Immature natural killer cell (primary cell): ENCODE measurements at regions not wholly inside any gene's neighbourhood (a gene's known extent, or its start where the extent isn't known, plus 50 kb on each side); places are given as distances from the start of the nearest gene placed in this dataset.

Source experiments
- DNase-seq, 3 donors: peaks; one replicate each; pipeline ENCODE4 v3.0.0; 2022; ENCODE audit warnings: mixed read lengths in 1 of 3
- H3K27ac Mint-ChIP-seq, 6 donors: one replicate each; pipeline ENCODE4 v1.8.0; 2020; ENCODE audit warnings: mixed read lengths in 6 of 6, mild to moderate bottlenecking in 5 of 6, inconsistent platforms in 4 of 6, moderate library complexity in 3 of 6
- H3K27me3 Mint-ChIP-seq, 3 donors: one replicate each; pipeline ENCODE4 v1.8.0; 2020 to 2021; ENCODE audit warnings: low read depth in 3 of 3, mild to moderate bottlenecking in 3 of 3, mixed read lengths in 3 of 3, moderate library complexity in 3 of 3, inconsistent platforms in 1 of 3
- H3K36me3 Mint-ChIP-seq, 3 donors: one replicate each; pipeline ENCODE4 v1.8.0; 2020; ENCODE audit warnings: mixed read lengths in 3 of 3, inconsistent platforms in 2 of 3, mild to moderate bottlenecking in 2 of 3
- H3K4me1 Mint-ChIP-seq, 2 donors: one replicate each; pipeline ENCODE4 v1.8.0; 2020; ENCODE audit warnings: inconsistent platforms in 2 of 2, mild to moderate bottlenecking in 2 of 2, mixed read lengths in 2 of 2, moderate library complexity in 1 of 2
- H3K4me3 Mint-ChIP-seq, 5 donors: one replicate each; pipeline ENCODE4 v1.8.0; 2020; ENCODE audit warnings: mild to moderate bottlenecking in 5 of 5, mixed read lengths in 5 of 5, inconsistent platforms in 3 of 5, moderate library complexity in 3 of 5
- H3K9me3 Mint-ChIP-seq, 6 donors: one replicate each; pipeline ENCODE4 v1.8.0; 2020; ENCODE audit warnings: mild to moderate bottlenecking in 6 of 6, mixed read lengths in 6 of 6, inconsistent platforms in 4 of 6, moderate library complexity in 3 of 6

GRCh38 chr22:47575291-47575690, 812.8 kb downstream of the TBC1D22A start:
- Mint-ChIP-seq H3K36me3 (no peaks in the 10 kb centered on the region), H3K27me3 (peaks cover 0 to 19% (median 2%) of the 10 kb centered on the region in 3 donors)
- DNase-seq = no peak

DNA sequence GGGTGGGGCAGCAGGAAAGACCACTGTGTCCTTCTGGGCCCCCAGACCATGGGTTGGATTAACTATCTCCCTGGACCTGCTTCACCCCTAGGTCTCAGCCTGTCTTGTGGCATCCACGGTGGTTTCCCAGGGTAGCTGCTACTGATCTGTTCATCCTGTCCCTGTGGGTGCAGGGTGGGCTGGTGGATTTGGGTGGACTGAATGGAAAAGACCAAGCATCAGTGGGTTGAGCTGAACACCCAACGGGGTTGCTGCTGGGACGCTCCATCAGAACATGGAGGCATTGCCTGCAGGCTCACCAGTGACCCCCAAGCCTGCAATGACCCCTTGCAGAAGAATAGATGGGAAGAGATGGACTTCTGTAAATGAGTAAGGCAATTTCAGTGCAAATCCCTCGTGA, 812.1 kb downstream of the TBC1D22A start:
- Mint-ChIP-seq H3K36me3 (no peaks in the 10 kb centered on the region), H3K4me1 (no peaks in the 10 kb centered on the region), H3K9me3 (peaks cover 0 to 2% (median 0%) of the 10 kb centered on the region in 6 donors), H3K27me3 (peaks cover 0 to 19% (median 2%) of the 10 kb centered on the region in 3 donors), H3K27ac (no peak overlapping the region), H3K4me3 (no peak overlapping the region)
- no peak for DNase-seq

More at GRCh38 chr22:47575291-47575690, 812.8 kb downstream of the TBC1D22A start:
- Mint-ChIP-seq H3K4me1 (no peaks in the 10 kb centered on the region), H3K4me3 (no peak overlapping the region), H3K9me3 (peaks cover 0 to 2% (median 0%) of the 10 kb centered on the region in 6 donors), H3K27ac (no peak overlapping the region)

GRCh38 chr22:47573141-47573540, 810.7 kb downstream of the TBC1D22A start:
- H3K4me1 Mint-ChIP-seq = no peaks in the 10 kb centered on the region
- no peak overlapping the region for H3K4me3 Mint-ChIP-seq
- H3K27ac Mint-ChIP-seq = no peak overlapping the region
- H3K9me3 Mint-ChIP-seq = no peaks in the 10 kb centered on the region
- DNase-seq = no peak
- H3K36me3 Mint-ChIP-seq = no peaks in the 10 kb centered on the region
- peaks cover 1 to 17% (median 2%) of the 10 kb centered on the region in 3 donors for H3K27me3 Mint-ChIP-seq

DNA sequence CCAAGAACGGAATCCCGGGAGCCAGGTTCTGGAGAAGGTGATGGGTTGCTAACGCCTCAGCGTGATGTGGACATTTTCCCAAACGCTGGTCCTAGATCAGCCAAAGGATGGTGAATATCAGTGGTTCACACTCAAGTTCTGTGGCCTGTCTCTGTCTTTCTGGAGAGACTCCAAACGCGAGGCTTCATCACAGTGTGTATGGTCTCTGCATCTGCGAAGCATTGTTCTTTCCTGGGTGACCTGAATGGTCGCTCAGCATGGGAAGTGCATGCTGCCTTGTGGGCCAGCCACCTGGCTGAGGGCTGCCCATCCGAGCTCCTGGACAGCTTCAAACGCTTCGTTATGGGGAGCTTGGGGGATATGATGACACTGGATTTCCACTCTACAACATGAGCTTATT, 810.0 kb downstream of the TBC1D22A start:
- Mint-ChIP-seq H3K27ac (no peak overlapping the region), H3K36me3 (no peaks in the 10 kb centered on the region), H3K9me3 (no peaks in the 10 kb centered on the region), H3K27me3 (peaks cover 1 to 14% (median 2%) of the 10 kb centered on the region in 3 donors), H3K4me1 (no peaks in the 10 kb centered on the region), H3K4me3 (no peak overlapping the region)
- no peak for DNase-seq

- Mint-ChIP-seq H3K27ac (no peak overlapping the region), H3K27me3 (peaks cover 1 to 14% (median 2%) of the 10 kb centered on the region in 3 donors), H3K9me3 (no peaks in the 10 kb centered on the region), H3K36me3 (no peaks in the 10 kb centered on the region), H3K4me1 (no peaks in the 10 kb centered on the region), H3K4me3 (no peak overlapping the region)
- DNase-seq = no peak
These were observed 809.2 kb downstream of the TBC1D22A start for GRCh38 chr22:47571616-47572015.

DNA sequence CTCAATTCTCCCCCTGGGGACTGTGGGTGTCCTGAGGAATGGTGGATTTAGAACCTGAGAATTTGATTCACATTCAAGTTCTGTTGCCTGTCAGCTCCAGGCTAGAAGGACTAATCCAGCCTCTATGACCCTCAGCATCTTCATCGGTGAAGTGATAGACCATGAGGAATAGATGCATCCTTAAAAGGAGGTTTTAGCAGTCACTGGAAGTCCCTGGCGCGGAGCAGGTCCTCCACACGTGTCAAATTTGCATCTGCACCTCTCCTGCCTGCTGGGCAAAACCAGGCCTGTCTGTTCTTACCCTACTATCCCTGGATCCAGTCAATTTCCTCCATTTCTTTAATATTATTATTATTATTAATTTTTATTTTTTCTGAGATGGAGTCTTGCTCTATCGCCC, 808.4 kb downstream of the TBC1D22A start:
- Mint-ChIP-seq H3K27ac (no peak overlapping the region), H3K4me1 (no peaks in the 10 kb centered on the region), H3K27me3 (peaks cover 1 to 12% (median 2%) of the 10 kb centered on the region in 3 donors), H3K4me3 (no peak overlapping the region), H3K9me3 (no peaks in the 10 kb centered on the region), H3K36me3 (no peaks in the 10 kb centered on the region)
- DNase-seq = no peak

DNA sequence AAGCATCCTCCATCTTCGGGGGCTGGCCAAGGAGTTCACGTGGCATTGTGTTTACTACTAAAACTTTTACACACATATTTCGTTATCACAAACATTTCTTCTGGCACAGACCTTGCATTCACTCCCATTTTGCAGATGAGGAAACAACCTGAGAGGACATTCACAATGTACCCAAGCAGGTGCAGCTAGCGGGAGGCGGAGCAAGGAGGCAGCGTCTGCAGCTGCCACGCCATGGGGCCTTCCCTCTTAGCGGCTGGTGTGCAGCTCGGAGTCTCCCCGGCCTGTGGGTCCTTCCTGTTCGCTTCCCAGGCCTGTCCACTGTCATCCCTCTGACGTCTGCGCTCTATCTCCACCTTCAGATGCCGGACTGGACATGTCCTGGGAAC, 807.8 kb downstream of the TBC1D22A start:
- no peaks in the 10 kb centered on the region for H3K36me3 Mint-ChIP-seq
- DNase-seq = no peak
- H3K4me1 Mint-ChIP-seq = no peaks in the 10 kb centered on the region
- no peak overlapping the region for H3K27ac Mint-ChIP-seq
- H3K9me3 Mint-ChIP-seq = no peaks in the 10 kb centered on the region
- H3K4me3 Mint-ChIP-seq = no peak overlapping the region
- peaks cover 0 to 11% (median 1%) of the 10 kb centered on the region in 3 donors for H3K27me3 Mint-ChIP-seq

DNA sequence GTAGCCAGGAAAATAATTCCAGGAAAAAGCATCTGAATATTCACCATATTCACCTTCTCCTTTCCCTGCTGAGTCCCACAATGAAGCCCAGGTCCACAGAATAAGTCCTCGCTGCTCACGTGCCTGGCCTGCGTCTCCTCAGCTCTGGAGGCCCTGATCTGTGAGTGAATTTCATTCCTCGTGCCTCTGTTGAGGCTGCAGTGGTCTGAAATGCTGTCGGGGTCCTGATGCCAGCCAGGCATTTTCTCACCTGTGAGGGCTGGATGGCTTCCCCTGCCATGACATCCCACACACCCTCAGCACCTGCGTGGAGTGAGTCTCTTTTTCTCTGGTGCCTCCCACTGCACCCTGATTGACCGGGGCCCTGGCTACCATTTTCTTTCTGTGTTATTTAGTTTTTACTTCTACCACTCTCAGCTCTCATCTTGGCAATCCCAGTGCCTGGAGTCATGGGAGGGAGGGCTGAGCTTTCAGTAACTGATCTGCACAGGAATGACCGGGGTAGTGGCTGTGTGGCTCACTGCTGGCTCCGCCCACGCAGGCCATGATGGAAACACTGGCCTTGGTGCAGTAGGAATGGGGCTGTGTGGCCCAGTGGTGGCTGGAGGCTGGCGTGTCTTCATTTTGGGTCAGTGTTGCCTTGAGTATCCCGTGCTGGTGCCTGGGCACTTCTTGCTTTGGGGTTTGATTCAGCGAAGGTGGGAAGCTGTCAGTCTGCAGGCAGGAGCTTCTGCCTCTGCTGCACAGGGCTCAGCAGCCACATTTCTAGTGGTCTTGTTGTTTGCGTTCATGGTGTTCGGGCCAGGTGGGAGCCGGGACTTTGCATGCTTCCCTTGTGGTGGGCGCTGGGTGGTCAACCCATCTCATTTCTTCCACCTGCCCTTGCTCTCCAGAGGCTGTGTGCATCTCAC, 807.2 kb downstream of the TBC1D22A start:
- Mint-ChIP-seq H3K36me3 (no peaks in the 10 kb centered on the region), H3K4me3 (no peak overlapping the region), H3K27ac (peak overlapping the region in 1 of 6 donors; percentile 9), H3K4me1 (no peaks in the 10 kb centered on the region), H3K9me3 (no peaks in the 10 kb centered on the region), H3K27me3 (peaks cover 0 to 9% (median 1%) of the 10 kb centered on the region in 3 donors)
- DNase-seq = no peak

DNA sequence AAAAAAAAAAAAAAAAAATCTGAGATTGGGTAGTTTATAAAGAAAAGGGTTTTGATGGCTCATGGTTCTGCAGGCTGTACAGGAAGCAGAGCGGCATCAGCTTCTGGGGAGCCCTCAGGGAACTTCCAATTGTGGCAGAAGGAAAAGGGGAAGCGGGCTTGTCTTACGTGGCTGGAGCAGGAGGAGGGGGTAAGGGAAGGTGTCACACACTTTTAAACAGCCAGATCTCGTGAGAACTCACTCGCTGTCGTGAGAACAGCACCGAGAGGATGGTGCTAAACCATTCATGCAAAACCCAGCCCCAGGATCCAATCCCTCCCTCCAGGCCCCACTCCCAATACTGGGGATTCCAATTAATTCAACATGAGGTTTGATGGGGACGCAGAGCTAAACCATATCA, 806.2 kb downstream of the TBC1D22A start:
- Mint-ChIP-seq H3K4me1 (no peaks in the 10 kb centered on the region), H3K4me3 (no peak overlapping the region), H3K27ac (peak overlapping the region in 1 of 6 donors; percentile 9), H3K9me3 (no peaks in the 10 kb centered on the region), H3K36me3 (no peaks in the 10 kb centered on the region), H3K27me3 (peaks cover 1 to 7% (median 2%) of the 10 kb centered on the region in 3 donors)
- no peak for DNase-seq

DNA sequence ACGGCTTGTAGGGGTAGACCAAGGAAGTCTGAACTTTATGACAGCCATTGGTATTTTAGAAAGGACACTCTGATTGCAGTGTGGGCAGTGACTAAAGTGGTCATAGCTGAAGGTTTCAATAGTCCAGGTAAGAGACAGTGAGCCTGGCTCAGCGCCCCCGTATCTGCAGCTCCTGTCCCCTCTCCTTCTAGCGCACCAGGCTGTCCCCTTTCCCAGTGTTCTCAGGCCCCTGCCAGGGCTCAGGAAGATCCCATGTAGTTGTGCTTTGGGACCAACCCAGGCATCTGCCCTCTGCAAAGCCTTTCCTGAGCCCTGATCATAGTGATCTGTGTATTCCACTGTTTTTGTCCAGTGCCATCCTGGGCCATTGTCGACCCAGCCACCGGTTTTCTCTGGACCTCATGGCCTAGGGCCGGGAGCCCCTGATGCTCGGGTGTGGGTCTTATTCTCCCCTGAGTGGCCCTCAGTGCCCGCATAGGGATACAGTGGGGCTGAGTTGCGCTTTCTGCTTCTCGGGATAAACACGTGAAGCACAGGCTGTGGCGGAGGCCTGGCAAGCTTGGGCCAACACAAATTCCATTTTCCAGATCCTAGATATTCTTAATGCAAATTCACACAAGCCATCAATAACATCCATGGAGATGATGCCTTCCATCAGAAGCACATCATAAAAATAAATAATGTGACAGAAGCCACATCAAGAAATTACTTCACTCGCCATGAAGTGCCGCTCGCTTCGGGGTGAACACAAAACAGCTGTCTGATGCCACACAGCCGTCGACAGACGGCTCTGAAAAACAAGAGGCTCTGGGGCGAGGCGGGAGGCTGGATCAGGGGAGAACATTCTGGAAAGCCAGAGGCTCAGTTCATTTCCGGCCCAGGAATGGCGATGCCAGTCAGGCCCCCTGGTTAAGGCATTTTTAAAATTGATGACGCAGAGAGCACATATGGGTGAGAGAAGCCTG, 805.0 kb downstream of the TBC1D22A start:
- DNase-seq = no peak
- Mint-ChIP-seq H3K9me3 (no peaks in the 10 kb centered on the region), H3K36me3 (no peaks in the 10 kb centered on the region), H3K4me1 (no peaks in the 10 kb centered on the region), H3K27me3 (peaks cover 1 to 3% (median 2%) of the 10 kb centered on the region in 3 donors), H3K4me3 (no peak overlapping the region), H3K27ac (no peak overlapping the region)

DNA sequence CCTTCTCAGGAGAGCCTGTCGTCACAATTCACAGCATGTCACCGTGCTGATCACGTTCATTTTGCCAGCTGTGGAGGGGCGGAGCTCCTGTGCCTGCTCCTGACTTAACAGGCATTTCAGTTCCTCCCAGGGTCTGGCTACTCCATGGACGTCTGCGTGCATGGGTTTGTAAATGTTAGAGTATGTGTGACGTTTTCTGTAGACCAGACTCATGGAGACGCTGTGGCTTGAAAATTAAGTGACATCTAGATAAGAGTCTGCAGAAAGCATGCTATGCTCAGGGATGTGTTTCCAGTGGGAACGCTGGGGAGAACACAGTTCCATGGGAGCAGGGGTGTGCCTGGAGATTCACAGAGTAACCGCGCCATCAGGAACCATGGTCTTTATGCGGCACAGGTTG, 804.0 kb downstream of the TBC1D22A start:
- no peaks in the 10 kb centered on the region for H3K9me3 Mint-ChIP-seq
- DNase-seq = no peak
- H3K27me3 Mint-ChIP-seq = peaks cover 1 to 3% (median 2%) of the 10 kb centered on the region in 3 donors
- H3K27ac Mint-ChIP-seq = no peak overlapping the region
- H3K4me1 Mint-ChIP-seq = no peaks in the 10 kb centered on the region
- H3K36me3 Mint-ChIP-seq = no peaks in the 10 kb centered on the region
- no peak overlapping the region for H3K4me3 Mint-ChIP-seq

DNA sequence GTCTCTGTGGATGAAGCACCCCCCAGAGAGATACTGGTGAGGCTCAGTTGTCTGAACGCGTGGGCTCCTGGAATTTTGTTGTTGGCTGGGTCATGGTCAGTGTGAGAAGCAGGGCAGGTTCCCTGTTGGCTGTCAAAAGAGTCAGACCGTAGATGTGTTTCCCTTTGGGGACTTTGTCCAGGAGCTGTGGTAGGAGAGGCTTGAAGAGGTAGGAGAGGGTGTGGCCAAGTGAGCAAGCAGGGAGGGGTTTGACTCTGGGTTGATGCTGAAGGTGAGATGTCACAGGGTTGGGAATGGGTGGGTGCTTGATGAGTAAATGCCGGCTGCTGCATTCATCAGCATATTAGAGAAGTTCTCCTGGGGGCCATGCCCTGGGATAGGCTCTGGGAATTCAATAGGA, 803.2 kb downstream of the TBC1D22A start:
- Mint-ChIP-seq H3K27me3 (peaks cover 1 to 5% (median 2%) of the 10 kb centered on the region in 3 donors), H3K4me3 (no peak overlapping the region), H3K9me3 (no peaks in the 10 kb centered on the region), H3K27ac (no peak overlapping the region), H3K4me1 (no peaks in the 10 kb centered on the region), H3K36me3 (no peaks in the 10 kb centered on the region)
- DNase-seq = no peak

GRCh38 chr22:47564651-47565434, 802.4 kb downstream of the TBC1D22A start:
- no peak for DNase-seq
- Mint-ChIP-seq H3K4me1 (no peaks in the 10 kb centered on the region), H3K9me3 (no peaks in the 10 kb centered on the region), H3K4me3 (no peak overlapping the region), H3K27ac (no peak overlapping the region), H3K27me3 (peaks cover 1 to 5% (median 2%) of the 10 kb centered on the region in 3 donors), H3K36me3 (no peaks in the 10 kb centered on the region)
